ENCODE measurements at regions not wholly inside any gene's neighbourhood (a gene's known extent, or its start where the extent isn't known, plus 50 kb on each side); places are given as distances from the start of the nearest gene placed in this dataset.

DNA sequence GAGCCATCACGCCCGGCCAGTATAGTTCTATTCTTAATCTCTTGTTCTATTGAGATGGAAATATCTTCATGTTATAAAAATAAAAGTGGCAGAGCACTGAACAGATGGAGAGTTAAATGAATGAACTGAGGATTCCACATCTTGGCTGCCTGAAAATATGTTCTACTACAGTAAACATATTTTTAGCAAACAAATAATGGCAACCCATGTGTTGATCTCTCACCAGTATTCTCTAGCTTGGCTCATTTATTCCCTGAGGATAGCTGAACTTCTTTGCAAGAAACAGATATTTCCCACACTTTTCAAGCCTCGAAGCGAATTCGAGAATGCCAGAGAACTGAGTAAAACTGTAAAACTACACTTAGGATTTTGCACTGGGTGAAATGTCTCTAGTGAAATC lies 58.9 kb downstream of the DIRAS3 start:
- DNase-seq (ENCODE audit: low spot score) = no peak

DNA sequence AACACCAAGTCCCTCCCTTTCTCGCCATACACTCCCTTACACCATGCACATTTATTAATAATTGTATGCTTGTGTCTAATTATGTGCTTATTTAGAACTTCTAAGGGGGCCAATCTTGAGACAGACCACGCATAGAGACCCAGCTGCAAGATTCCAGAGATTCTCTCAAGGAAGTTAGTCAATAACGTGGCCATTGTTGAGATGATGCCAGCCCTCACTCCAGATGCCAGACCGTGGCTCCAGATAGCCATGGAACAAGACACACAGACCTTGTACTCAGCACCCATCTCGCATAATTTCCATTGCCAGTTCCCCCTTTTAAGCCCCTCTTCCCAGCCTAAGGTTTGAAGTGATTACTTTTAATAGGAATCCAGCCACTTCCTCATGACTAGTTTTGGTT lies 62.4 kb downstream of the DIRAS3 start:
- no peak for DNase-seq (ENCODE audit: low spot score)

DNA sequence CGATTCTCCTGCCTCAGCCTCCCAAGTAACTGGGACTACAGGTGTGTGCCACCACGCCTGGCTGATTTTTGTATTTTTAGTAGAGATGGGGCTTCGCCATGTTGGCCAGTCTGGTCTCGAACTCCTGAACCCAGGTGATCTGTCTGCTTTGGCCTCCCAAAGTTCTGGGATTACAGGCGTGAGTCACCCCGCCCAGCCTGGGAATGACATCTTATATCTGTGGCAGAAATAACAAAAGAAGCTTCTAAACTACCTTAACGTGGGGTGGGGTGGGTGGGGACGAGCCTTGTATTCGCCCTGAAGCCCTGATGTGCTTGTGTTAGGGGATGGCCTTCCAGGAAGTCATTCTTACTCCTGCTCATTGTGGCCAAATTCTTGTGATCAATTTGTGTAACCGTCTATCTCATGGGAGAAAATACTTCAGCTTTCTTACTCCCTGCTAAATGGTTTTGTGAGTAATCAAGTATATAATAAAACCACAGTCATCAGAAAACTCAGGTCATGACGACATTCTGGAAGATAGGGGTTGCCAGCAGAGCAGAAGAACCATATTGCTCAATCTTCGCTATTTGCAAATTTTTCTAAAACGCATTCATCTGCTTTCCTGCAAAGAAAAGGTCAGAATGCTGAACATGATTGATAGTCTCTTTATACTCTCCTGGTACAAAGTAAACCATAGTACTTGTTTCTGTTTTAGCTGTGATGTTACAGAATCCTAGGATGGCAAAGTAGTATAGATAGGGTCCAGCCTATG lies 63.2 kb downstream of the DIRAS3 start:
- DNase-seq (ENCODE audit: low spot score) = peak; percentile 31

DNA sequence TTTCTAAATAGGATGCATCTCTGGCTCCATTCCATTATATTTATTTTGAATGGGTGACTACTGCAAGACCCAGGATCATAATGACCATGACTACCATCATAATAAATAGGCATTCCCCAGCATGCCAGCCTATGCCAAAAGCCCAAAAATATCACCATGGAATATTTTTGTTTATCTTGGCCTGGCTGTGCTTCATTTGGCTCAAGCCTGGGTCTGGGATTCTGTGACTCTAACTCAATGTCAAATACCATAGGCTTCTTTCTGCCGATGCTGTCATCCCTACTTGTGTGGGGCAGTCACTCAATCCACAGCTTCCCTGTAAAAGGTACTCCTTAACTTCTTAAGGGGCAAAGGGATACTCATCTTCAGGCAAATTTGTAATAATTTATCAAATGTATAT lies 66.6 kb downstream of the DIRAS3 start:
- DNase-seq (ENCODE audit: low spot score) = no peak

DNA sequence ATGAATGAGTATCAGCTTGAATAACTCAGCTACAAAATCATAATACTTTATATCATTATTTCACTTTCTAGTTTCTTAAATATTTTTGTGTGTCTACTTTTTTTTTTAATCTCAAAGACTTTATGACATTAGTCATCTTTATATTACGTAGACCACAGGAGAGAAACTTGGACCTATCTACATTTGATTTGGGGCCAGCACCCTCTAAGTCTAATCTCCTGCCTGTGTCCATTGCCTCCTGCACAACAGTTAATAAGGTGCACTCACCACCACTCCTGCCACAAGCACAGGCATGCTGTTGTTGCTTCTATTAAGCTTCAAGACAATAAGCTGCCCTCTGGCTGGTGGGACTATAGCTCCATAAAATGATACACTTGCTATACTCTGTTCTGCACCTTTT lies 70.4 kb downstream of the DIRAS3 start:
- DNase-seq (ENCODE audit: low spot score) = no peak

DNA sequence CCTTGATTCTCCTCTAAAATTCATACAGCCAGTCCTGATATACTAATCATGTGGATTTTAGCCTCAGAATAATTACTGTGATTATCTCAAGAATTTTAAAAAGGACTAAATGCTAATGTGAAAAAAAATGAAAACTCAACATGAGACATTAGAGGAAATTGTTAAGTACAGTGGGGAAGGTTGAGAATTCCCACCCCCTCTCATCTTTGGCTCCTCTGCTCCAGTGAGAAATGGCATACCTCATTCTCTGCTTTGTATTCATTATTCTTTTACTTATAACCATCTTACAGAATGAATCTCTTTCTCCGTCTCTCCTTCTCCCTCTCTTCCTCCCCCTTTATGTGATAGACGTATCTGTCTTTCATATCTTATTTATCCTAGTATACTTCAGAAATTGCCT lies 70.9 kb downstream of the DIRAS3 start:
- DNase-seq (ENCODE audit: low spot score) = no peak

DNA sequence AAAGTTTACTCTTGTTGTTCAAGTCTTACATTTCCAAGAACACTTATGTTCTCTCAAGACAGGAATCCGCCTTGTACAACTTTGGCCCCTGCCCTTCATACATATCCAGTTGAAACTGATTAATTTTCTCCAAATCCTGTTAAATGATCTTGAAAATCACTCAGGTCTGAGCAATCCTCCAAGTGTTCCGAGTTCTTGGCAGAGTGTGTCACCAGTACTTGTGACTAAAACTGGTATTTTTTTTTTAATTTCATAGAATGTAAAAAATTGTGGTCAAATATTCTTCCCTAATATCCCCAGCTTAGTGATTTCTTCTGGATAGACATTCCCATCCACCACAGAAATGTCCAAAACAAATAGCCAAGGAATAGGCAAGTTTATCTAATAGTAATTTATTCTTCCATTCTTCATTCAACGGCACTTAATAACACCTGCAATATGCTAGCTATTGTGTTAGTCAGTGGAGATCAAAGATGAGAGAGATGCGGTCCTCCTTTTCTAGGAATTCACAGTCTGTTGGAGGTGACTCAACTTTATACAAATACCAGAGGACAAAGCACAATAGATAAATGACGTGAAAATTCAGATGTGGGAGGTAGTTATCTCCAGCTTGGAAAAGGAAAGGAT lies 71.4 kb downstream of the DIRAS3 start:
- DNase-seq (ENCODE audit: low spot score) = no peak

DNA sequence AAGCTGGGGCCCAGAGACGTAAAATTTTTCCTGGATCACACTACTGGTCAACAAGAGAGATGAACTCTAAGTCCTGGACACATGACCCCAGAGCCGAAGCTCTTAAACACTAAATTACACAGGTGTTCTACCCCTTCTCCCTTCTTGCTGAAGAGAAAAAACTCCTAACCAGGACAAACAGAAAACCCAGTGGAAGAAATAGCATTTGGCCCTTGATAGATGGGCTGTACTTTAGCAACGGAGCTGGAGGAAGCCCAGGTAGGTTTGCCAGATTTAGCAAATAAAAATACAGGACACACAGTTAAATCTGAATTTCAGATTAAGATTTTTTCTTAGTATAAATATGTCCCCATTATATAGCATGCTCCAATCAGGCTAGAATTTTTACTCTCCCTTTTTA lies 72.7 kb downstream of the DIRAS3 start:
- DNase-seq (ENCODE audit: low spot score) = no peak

DNA sequence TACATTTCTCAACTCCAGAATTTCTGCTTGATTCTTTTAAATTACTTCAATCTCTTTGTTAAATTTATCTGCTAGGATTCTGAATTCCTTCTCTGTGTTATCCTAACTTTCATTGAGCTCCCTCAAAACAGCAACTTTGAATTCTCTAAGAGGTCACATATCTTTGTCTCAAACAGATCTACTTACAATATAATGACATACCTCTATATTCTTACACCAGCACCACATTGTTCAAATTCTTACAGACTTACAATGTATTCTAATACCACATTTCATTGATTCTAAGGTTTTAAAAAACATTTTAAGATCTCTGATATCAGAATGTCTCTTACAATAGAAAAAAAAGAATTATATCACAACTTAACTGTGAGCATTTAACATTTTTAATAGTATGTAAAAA lies 77.4 kb downstream of the DIRAS3 start:
- no peak for DNase-seq (ENCODE audit: low spot score)

DNA sequence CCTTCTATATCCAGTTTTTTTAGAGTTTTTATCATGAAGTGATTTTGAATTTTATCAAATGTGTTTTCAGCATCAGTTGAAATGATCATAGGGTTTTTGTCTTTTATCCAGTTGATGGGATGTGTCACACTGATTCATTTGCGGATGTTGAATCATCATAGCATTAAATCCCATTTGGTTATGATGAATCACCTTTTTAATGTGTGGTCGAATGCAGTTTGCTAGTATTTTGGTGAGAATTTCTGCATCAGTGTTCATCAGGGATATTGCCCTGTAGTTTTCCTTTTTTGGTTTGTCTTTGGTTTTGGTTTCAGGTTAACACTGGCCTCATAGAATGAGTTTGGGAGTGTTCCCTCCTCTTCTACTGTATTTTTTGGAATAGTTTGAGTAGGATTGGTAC lies 80.3 kb downstream of the DIRAS3 start:
- DNase-seq (ENCODE audit: low spot score) = no peak

DNA sequence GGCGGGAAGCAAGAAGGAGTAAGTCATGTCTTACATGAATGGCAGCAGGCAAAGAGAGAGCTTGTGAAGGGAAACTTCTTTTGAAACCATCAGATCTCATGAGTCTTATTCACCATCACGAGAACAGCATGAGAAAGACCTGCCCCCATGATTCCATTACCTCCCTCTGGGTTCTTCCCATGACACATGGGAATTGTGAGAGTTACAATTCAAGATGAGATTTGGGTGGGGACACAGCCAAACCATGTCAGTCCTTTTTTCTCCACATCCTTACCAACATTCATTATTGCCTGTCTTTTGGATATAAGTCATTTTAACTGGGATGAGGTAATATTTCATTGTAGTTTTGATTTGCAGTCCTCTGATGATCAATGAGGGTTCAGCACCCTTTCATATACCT lies 81.0 kb downstream of the DIRAS3 start:
- no peak for DNase-seq (ENCODE audit: low spot score)

DNA sequence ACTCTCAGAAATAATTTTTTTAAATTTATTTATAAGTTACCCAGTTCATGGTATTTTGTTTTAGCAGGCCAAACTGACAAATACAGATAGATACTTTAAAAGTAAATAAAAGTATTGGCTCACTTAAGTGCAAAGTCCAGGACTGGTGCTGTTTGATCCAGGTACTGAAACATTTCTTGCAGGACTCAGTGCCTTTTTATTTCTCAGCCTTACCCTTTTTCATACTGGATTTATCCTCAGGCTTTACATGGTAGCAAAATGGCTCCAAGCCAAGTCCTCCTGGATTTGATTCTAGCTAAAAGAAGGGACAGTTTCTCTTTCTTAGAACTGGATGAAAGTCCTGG lies 83.8 kb downstream of the DIRAS3 start:
- no peak for DNase-seq (ENCODE audit: low spot score)

DNA sequence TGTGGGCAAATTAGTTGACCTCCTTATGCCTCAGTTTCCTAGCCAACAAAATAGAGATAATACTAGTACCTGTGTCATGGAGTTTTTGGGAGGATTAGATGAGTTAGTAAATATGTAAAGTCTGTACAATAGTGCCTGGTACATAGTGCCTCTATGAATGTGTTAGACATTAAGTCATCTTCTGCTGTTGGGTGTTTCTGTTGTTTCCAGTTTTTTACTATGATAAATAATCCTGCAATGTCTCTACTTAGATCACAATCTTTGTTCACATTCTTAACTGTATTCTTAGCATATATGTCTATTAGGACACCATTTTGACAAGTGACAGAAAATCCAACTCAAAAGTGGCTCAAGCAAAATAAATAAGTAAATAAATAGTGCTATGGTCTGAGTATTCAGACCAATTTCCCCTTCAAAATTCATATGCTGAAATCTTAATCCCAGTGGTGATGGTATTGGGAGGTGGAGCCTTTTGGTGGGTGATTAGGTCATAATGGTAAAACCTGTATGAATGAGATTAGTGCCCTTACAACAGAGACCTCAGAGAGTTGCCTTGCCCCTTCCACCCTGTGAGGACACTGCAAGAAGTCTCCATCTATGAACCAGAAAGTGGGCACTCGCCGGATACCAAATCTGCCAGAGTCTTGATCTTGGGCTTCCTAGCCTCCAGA lies 84.3 kb downstream of the DIRAS3 start:
- DNase-seq (ENCODE audit: low spot score) = no peak

DNA sequence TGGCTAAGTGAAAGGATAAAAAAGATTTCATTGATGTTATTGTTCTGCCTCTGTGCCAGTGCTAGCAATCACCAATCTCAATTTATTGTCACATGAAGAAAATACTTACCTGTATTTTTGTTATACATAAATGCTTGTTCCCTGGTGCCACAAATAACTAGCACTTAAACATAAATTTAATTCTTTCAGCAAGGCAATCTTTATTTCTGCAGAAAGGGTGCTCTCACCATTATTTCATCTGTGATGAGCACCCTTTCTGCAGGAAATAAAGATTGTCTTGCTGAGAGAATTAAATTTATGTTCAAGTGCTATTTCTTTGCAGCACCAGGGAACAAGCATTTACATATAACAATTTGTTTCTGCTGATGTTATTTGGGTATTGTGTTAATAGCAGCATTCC lies 87.2 kb downstream of the DIRAS3 start:
- no peak for DNase-seq (ENCODE audit: low spot score)

DNA sequence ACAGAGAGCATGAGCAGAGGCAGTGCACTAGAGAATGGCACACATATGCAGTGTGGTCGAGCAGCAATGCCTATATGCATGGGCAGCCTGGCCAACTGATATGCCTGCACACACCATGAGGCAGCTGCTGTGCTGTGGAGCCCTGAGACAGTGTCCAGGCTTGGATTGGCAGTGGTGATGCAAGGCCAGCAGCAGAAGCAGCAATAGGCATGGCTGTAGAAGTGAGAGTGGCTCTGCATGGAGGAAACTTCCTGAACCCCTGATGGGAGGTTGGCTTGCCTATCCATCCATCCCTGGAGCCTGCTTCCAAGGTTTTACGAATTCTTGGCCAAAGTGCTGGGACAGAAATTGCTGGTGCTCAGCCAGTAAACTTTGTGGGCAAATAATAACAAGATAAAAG lies 89.7 kb downstream of the DIRAS3 start:
- no peak for DNase-seq (ENCODE audit: low spot score)

DNA sequence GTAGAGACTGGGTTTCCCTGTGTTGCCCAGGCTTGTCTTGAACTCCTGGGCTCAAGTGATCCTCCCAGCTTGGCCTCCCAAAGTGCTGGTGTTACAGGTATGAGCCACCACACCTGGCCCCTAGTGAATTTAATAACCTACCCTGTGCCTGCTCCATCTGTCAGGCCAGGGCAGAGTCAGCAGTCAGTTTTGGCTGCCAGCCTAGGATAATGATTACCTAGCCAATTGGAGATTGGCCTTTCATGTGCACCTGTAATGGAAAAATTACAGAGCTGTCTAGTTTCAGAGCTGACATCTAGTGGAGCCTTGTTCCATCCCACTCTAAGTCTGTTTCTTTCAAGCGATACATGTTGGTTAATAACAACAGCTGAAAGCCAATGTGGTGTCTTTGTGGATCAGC lies 92.0 kb downstream of the DIRAS3 start:
- DNase-seq (ENCODE audit: low spot score) = no peak

DNA sequence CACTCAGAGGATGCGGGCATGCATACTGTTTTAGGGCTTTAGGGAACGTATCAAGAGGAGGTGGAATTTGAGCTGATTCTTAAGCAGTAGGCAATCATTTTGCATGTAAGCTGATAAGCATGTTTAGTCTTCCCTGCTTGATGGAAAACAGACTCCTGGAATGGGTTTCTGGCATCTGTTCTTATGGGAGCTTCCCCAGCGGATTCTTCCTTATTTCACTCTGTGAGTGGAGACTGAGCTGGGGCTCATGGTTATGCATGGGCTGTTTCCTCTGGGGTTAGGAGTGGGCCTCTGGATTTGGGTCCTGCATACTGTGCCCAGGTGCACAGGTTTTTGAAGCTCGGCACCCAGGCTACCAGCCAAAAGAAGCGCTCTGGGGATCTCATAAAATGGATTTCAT lies 93.4 kb downstream of the DIRAS3 start:
- no peak for DNase-seq (ENCODE audit: low spot score)

DNA sequence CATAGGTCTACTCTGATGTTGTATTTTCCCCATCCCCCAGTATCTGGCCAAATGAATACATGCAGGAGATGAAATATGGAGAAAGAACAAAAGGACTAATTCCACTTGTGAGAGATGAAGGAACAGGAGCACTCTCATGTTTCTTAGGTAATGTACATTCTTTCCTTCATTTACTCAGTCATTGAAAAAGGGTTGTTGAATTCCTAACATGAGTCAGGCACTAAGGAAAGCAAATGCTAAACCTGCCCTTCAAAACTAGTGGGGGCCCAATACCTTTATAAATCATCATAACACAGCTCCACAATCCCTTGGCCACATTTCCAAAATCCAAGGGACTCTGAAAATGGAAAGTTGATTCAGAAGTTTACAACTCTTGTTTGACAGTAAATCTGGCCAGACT lies 94.3 kb downstream of the DIRAS3 start:
- no peak for DNase-seq (ENCODE audit: low spot score)

DNA sequence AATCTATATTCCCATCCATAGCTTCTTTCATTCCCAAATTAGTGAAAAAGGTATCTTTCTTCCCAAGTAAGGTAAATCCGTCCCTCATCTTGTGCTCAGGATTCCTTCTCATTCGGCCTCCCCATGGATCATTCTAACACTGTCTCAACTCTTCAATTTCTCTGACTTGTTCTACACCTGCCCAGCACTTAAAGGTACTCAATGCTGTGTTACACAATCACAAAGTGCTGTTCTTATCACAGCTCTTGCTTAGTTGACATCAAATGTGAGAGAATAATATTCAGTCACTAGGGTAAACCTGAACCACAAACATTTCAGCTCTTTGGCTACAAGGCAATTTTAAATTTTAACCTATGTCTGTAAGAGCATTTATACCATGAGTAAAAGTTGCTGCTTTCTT lies 94.8 kb downstream of the DIRAS3 start:
- DNase-seq (ENCODE audit: low spot score) = no peak

DNA sequence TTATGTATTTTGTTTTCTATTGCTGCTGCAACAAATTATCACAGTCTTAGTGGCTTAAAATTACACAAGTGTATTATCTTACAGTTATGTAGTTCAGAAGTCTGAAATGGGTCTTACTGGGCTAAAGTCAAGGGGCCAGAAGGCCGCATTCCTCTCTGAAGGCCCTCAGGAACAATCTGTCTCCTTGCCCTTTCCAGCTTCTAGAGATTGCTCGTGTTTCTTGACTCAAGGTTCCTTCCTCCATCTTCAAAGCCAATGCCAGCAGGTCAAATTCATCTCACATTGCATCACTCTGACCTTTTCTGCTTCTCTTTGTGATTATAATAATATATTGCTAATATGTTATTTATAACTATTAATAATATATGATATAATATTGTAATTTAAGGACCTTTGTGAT lies 97.1 kb downstream of the DIRAS3 start:
- no peak for DNase-seq (ENCODE audit: low spot score)

DNA sequence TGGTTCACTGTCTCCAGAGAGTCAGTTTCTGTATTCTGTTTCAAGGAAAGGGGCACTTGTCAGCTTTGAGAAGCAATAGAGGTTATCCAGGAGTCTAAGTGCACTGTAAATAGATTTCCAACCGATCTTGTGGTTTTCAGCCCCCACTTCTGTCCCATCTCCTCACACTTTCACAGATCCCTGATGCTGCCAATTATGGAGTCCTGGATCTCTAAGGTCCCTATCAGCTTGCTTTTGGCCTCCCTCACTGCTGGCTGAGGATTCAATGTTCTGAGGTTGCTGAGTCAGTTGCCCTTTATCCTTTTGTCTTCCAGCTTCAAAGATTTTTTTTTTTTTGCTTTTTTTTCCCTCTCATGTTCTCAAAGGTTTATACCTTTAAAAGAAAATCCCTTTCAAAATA lies 98.4 kb downstream of the DIRAS3 start:
- DNase-seq (ENCODE audit: low spot score) = no peak

DNA sequence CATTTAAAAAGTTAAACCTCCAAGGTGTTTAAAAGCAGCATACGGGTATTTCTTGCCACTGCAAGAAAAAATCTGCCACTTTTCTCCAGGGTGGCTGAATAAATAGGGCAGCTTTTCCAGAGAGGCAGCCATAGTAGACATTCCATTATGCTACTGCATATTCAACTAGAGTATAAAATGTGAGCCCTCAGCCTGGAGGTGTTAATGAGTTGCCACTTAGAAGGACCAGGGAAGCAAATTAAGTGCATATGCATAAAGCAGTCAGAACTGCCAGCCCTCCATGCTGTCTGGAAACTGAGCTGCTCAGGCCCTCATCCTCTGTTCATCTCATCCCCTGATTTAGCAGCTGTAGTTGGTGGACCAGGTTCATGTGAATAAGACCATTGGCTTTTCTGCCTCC lies 99.4 kb downstream of the DIRAS3 start:
- no peak for DNase-seq (ENCODE audit: low spot score)

DNA sequence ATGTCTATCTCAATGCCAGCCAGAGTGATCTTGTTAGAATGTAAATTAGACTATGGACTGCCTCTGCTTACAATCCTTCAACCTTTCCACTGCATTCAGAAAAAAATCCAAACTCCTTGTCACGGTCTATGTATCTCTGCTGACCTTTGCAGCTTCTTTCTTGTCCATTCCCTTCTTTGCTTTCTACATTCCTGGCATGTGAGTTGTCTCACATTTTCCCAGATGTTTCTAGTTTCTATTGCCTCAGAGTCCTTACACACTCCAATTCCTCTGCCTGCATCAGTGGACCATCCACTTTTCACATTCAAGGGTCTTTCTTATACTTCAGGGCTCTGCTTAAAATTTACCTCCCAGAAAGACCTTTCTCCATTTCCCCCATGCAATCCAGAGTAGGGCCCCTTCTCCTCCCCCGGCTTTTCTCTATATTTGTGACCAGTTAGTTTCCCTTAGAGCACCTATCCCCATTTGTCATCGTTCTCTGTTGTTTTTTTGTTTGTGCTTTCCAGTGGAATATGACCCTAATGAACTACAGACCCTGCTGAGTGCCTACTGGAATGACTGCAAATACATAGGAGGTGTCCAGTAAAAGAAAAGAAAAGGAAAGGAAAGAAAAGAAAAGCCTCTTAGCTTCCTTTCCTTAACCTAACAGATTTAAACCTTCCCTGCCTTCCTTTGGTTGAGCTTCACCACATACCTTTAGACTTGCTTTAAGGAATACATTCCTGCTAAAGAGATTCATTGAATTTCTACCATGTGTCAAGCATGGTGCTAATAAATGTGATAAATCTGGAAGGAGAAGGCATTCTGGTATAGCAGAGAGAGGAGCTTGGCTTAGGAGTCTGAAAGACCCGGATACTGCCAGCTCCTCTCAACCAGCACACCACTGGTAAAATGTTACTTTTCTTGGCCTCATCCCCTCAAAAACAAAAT lies 102.0 kb downstream of the DIRAS3 start:
- peak; percentile 58 for DNase-seq (ENCODE audit: low spot score)
